ENCODE measurements at regions not wholly inside any gene's neighbourhood (a gene's known extent, or its start where the extent isn't known, plus 50 kb on each side); places are given as distances from the start of the nearest gene placed in this dataset.

- TF ChIP-seq CTCF (IDR thresholded peaks at IDR 0.05) (no peak), IRF2 (CRISPR knock-in tag; IDR thresholded peaks at IDR 0.05; ENCODE audit: borderline replicate concordance, low read depth) (no peak), USF2 (CRISPR knock-in tag; IDR thresholded peaks at IDR 0.05) (no peak), FOXK1 (CRISPR knock-in tag; IDR thresholded peaks at IDR 0.05) (no peak), ZNF219 (CRISPR knock-in tag; IDR thresholded peaks at IDR 0.05; ENCODE audit: borderline replicate concordance) (no peak), IRF1 (CRISPR knock-in tag; IDR thresholded peaks at IDR 0.05) (no peak), ELF4 (CRISPR knock-in tag; IDR thresholded peaks at IDR 0.05; ENCODE audit: low read depth) (no peak), NR3C1 (CRISPR knock-in tag; conservative IDR thresholded peaks at IDR 0.05; ENCODE audit: low read depth) (no peak), ZNF138 (CRISPR knock-in tag; conservative IDR thresholded peaks at IDR 0.05) (no peak)
Measured at GRCh38 chr1:21350202-21350885, 60.1 kb upstream of the ECE1 start.

Data from WTC11 (cell line).